NCI-H2171 treated with DMSO at 0.1 percent for 48 hours (cell line): ENCODE measurements at regions not wholly inside any gene's neighbourhood (a gene's known extent, or its start where the extent isn't known, plus 50 kb on each side); places are given as distances from the start of the nearest gene placed in this dataset.

Source experiments
- DNase-seq: peaks from one replicate; lab custom pipeline; 2025; lab: John Stamatoyannopoulos, UW

DNA sequence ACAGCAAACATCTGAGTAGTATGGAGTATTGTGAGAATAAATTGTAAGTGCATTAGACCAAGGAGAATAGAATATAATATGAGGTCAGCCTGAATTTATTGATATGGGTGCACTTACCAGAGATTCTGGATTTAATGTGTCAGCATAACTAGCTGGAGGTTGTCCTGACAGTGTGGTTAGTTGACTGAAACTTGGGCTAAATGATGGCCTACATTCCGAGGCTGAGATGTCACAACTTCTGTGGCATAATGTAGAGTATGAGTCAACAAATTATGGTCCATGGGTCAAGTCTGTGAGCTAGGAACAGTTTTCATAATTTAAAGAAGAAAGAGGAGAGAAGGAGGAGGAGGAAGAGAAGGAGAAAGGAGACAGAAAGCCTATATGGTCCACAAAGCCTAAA lies 127.6 kb downstream of the QPCT start:
- DNase-seq, result no peak

DNA sequence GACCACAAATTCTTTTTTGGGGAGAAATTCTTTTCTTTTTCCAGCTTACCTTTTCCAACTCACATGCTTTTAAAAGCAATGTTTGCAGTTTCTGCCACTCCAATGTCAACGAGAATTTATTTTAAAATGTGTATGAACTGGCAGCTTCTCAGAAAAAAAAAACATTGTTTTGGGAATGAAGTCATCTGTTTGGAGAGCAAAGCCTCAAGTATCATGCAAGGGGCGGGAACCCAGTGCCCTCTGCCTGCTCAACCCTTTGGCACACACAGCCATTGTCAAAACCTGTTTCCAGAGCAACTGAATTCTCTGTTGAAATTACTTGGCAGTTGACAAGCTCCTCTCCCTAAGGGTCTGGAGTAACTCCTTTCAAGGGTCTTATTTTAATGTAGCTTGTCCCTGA lies 128.5 kb downstream of the QPCT start:
- peak; percentile 13 for DNase-seq

DNA sequence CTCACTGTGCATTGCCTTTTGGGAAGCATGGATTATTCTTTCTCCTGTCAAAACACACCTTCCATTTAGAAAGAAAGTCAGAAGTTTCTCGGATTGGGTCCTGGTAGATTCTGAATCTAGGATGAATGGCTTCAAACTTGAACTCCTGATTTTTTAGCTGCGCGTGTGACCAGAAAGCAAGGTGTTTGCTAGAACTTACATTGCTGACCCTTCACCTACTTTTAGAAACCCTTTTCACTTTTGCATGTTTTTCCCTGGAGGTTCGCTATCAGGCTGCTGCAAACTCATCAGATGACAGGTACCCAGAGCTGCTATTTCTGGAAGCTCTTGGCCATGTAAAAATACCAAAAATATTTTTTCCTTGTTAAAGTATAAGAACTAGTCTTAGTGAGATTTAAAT lies 132.0 kb downstream of the QPCT start:
- no peak for DNase-seq

DNA sequence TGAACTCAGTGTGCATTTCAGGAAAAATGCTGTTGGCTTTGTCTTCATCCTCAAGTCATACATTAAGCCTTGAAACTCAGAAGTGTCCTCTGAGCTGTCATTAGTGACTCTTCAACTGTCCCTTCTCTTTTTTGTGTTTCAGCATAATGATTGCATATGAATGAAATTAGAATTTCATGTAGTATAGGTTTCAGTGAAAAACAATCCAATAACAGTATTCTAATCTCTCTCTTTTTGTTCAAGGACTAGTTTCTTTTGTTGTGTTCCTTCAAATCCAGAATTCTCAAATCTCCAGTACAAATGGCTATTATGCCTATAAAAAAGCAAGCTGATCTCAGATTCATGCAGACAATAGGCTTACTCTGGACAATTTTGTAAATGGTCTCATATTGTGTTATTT lies 133.5 kb downstream of the QPCT start:
- no peak for DNase-seq

DNA sequence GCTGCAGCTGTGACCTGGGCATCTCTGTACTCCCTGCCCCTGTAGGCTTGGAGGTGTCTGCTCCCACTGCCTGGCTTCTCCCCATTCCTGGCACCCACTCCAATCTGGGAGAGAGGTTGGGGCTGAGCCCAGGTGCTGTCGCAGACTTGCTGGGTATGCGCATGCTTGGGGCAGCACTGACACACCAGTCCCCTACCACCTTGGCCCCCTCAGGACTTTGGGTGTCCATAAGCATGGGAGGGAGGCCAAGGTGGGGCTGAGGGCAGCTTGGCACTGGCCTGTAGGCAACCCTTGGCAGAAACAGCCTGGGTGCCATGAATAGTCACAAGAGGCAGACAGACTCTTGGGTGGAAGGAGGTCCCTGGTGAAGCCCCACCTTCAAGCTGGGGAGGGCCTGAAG lies 136.8 kb downstream of the QPCT start:
- no peak for DNase-seq

DNA sequence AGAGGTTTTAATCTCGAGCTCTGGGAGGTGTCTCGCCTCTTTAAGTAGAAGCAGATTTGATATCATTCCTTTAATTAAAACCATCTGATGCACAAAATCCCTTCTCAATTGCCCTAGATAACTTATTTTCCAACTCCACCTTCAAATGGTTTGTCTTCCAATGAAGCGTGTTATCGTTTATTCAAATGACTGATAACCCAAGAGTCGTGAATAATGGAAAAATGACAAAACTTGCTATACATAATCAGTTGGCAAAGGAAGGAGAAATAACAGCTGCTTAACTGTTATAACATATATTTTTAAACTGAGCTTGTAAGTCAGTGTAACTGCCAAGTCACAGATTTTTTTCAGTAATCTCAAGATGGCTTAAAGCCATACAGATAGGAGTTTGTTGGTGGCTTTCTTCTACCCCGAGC lies 144.6 kb downstream of the QPCT start:
- no peak for DNase-seq

DNA sequence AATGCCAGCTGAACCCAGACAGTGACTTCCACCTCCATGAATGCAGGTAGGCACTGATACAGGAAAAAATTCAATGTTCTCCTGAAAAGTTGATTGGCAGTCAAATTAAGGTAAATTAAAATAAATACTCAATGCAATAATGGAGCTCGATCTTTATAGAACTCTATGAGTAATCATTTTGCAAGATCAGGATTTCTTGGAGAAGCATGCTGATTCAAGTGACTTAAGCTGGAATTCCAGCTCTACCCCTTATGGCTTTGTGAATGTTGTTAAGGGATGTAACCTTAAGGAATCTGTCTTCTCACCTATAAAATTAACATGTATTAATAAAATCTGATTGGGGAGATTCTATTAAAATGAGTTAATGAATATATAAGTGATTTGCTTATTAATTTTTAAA lies 145.1 kb downstream of the QPCT start:
- DNase-seq, result no peak

DNA sequence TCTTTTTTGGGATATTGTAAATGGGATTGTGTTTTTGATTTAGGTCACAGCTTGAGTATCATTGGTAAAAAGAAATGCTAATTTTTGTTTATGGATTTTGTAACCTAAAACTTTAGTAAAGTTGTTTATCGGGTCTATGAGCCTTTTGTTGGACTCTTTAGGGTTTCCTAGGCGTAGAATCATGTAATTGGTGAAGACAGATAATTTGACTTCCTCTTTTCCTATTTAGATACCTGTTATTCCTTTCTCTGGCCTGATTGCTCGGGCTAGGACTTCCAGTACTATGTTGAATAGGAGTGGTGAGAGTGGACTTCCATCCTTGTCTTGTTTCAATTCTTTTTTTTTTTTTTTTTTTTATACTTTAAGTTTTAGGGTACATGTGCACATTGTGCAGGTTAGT lies 149.0 kb downstream of the QPCT start:
- no peak for DNase-seq

DNA sequence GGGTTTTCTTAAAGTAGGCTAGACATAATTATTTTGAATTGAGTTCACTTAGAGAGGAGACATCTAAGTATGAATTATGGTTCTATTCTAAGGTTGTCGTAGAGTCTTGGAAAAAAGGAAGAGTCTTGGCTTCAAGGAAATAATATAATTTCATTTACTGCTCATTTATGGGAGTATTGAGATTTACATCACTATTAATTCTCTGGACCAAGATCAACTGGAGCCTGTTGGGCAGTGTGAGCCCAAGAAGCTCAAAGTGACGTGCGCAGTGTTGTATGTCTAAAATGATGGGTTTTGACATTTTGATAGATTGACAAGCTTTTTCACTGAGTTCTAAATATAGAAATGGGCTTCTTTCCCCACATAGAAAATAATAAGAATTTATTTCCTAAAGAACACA lies 154.7 kb downstream of the QPCT start:
- no peak for DNase-seq

DNA sequence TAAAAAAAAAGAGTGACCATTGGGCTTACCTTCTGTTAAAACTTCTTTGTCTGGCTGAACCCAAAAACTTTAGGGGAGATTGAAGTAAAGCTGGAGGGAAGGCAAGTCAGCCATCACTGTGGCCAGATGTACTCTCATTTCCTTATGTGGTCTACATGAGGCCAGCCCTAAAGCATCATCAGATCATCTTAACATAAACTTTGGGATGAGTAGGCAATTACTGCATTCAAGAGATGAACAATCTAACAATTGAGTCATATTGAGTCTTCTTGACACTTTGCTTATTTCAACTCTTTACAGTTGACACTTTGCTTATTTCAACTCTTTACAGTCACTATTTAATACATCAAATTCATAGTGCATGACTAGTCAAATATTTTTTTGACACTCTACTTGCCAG lies 155.6 kb downstream of the QPCT start:
- no peak for DNase-seq

DNA sequence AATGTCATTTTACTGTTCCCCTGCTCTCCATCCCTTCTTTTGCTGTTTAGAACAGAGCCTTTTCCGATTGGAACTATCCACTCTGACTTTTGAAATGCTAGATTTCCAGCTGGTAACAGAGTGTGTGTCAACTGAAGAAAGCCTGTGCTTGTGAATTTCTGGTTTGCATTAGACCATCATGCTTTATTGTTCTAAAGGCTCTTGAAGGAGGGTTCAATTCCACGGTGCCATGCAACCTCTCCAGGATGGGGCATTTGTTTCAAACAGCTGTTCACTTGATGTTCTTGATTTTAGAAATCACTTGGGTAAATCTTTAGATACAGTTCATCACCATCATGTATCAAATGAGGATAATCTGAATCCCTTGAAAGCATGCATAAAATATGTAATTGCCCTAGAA lies 156.7 kb downstream of the QPCT start:
- DNase-seq, result no peak

DNA sequence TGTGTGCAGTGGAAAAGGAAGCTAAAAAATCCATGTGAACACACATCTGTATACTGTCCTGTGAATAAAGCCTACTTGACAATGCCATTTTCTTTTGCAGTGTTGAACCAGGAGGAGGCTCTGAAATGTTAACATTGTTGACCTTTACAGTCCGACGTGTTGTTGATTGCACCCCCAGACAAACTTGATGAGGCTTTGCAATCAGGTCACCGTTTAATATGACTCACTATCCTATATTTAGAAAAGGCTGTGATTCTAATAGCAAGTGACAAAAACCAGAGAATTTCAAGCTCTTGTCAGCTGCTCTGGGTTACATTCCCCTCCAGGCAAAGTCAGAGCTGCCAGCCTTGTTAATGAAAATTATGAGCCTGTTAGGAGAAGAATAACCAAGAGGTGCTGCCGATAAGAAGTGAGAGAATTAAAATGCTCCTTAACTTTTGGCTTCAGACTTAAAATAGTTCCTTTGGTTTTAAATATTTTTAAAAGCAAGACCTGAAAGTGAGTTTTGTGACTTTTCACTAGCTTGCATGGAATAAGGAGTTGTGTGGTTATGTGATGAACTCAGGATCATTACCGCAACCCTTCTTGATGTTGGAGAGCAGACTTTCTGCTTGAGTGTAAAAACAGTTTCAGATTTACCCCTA lies 162.1 kb downstream of the QPCT start:
- no peak for DNase-seq

DNA sequence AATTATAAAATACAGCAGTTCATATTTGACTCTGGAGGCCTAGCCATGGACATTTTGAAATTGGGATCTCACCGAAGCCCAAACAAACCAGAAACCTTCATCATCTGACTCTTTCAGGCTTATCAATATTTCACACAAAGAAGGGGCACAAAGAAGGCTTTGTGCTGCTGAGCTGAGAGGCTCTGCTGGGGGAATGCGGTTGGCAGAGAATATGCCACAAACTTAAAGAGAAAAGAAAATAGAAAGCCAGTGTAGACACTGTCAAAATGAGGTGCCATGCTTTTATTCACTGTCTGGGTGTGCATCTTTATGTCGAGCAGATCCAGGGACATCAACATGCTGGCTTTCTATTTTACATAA lies 162.6 kb downstream of the QPCT start:
- DNase-seq, result no peak

DNA sequence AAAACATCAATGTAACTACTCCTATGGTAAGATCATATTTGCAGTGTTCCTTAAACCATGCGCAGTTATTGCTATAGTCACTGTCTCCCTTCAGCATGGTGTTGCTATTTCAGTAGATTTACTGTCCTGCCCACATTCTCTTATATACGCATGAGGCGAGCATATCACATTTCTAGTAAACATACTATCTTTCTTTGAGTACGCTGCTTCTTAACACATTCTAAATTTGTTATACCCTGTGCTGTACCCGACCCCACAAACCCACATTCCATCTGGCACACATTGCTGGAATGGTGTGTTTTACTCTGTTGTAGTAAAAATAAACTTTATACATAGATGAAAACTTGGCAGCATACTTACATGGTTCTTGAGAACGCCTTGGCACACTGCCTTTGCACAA lies 163.3 kb downstream of the QPCT start:
- no peak for DNase-seq

DNA sequence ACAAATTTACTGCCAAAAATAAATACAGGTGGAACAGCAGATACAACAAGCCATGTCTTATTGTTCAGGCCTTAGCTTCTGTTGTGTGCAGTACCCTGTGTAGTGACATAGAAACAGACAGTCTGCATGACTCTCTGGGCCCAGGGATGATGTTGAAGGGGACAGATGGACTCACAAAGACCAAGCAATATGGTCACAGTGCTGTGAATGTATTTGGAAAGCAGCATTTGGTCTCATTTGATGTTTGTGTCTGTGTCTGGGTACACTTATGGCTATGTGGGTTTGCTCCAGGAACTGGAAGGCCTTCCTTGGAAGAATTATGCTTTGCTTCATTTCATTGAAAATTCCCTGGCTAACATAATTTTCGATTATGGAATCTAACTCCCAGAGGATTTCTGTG lies 158.5 kb downstream of the CDC42EP3 start:
- DNase-seq, result no peak

DNA sequence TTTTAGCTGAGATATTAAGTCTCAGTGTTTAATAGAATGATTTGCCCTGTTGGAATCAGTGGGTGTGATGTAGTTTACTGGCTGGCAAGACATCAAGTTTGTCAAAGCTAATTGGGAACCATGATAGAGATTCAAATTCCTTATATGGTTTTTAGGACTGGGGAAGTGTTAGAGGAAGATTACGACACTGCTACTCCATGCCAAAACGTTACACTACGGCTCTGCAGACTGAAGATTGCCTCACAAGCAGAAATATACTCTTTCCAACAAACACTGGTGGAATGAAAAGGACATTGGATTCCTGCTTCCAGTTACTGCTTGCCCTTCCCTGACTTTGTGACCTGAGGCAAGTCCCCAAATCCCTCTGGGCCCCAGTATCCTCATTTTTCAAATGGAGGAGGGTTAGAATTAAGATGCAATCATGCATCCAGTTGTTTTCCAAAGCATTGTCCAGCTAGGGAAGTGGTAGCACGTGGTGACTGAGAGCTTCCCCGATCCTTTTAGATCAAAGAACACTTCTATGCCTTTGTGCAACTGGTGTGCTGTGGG lies 147.6 kb downstream of the CDC42EP3 start:
- peak; percentile 83 for DNase-seq

DNA sequence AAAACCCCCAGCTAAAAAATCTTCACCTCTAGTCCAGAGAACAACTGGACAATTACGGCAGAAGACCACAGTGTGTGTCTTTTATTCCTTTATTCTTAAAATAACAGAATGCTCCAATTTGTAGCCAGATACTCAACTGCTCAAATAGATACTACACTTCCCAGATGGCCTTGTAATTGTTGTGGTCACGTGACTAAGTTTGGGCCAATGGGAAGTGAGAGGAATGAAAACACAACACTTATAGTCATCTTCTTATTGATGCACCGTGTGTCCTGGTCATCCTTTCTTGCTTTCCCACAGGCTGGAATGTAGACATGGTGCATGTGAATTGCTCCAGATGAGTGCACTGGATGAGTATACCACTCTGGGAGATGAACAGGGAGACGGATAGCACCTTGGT lies 145.1 kb downstream of the CDC42EP3 start:
- DNase-seq, result no peak

DNA sequence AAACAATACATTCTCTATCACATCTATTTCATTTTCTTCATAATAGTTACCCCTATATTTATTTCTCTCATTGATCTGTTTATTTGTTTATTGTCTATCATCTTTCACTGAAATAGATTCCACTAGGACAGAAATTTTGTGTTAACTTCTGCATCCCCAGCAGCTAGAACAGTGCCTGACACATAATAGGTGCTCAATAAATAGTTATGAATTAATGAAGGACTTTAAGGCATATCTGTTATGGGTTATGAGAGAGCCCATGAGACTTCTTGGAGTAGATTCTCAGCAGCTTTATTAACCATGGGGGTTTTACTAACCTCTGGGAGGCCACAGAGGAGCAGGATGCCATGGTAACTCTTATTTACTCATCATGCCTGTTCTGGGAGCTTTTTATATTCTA lies 144.6 kb downstream of the CDC42EP3 start:
- DNase-seq, result no peak

DNA sequence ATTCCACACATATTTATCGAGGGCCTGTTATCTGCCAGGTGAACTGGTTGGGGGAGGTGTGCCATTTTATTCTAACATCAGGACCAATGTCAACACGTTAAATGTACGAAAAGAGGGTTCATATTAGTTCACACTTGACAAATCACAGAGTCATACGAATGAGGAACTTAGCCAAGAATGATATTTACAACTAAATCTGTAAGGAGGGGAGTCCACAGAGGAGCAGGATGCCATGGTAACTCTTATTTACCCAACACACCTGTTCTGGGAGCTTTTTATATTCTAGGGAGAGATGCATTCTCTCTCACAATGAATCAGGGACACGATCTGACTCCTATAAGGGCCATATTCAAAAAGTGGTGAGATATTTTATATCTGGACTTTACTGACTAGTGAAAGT lies 144.1 kb downstream of the CDC42EP3 start:
- DNase-seq, result peak; percentile 18

DNA sequence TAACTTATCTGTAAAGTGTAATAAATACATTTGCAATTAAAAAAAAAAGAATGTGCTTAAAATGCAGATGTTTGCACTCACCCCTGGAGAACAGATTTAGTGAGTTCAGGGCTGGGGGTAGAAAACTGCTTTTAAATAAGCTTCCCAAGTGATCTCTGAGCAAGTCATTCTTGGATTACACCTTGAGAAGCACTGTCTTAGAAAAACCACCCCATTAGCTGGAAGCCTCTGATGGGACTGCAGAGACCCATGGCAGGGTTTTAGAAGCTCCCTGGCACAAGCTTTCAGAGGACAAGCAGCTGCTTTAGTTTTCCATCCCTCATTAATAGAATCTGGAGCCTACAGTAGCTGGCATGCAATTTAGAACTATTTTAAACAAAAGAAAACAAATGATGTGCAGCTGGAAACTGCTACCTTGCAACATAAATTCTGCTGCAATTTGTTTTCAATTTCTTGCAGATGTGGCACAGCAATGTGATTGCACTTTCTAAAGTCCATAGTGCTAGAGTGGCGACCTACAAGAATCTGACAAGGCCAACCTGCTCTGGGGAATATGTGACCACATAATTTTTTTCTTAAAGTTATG lies 141.5 kb downstream of the CDC42EP3 start:
- DNase-seq, result no peak

DNA sequence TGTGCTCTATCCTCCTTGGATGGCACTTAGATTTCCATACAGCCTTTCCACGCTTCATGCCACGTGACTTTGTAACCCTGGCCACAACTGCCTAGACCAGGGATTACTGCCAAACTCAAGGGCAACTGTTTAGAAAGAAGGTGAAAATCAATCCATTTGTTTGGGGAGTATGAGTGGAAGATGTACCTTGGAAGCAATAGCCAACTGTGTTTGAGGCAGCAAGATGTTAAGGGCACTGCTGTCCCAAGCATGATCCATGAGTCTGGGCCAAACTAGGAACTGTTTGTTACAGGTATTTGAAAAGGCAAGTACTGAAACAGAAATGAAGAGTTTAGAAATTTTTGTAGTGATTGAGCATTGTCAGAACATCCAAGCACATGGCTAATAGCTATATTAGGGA lies 138.9 kb downstream of the CDC42EP3 start:
- no peak for DNase-seq

DNA sequence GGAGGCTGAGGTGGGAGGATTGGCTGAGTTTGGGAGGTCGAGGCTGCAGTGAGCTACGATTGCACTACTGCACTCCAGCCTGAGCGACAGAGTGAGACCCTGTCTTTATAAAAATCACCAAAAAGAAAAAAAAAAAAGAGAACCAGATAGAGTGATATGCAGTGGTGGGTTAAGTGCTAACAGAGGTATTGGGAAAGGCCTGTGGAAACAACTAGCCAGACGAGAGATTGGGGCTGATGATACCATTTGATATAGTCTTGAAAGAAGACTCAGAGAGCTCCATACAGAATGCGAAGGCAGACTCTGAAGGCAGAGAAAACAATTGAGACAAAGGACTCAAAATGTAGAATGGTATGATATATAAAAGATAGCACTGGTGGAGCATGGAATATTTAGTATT lies 134.1 kb downstream of the CDC42EP3 start:
- no peak for DNase-seq

DNA sequence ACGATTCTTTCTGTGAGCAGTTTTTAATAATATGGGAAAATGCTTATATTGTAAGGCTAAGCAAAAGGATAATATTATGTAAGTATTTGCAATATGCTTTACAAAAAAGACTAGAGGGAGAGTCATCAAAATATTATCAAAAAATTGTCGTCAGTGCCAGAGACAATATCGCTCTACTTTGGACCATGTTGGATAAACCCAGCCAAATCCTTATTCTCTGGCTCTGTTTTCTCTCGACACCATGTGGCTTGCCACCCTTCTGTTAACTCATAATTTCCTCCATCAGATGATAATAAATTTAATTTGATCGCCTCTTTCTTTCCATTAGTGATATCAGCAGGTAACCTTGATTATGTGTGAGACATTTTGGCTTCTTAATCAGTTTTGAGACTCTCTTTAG lies 129.9 kb downstream of the CDC42EP3 start:
- DNase-seq, result no peak

DNA sequence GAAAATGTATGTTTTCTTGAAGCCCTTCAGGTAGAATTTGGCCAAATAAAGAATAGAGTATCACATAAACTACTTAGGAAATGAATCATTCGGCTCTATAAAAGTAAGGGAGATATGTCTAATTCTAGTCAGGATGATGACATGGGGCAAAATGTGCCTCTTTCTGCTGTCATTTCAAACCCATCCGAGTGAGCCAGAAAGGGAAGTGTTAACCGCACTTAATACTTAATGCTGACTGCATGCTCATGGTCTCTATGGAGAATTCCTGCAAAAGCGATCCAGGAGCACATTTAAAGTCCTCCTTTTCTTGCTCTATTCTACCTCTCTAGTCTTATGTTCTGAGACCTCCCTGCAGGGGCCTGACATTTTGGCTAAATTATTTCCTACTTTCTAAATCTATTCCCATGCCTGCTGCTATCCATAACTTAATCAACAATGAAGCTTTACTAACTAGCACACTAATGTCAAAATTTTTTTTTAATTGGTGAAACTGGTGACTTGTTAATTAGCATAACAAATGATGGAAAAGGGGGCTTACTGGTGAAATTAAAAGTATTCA lies 127.4 kb downstream of the CDC42EP3 start:
- no peak for DNase-seq
